ENCODE measurements at regions not wholly inside any gene's neighbourhood (a gene's known extent, or its start where the extent isn't known, plus 50 kb on each side); places are given as distances from the start of the nearest gene placed in this dataset.

DNA sequence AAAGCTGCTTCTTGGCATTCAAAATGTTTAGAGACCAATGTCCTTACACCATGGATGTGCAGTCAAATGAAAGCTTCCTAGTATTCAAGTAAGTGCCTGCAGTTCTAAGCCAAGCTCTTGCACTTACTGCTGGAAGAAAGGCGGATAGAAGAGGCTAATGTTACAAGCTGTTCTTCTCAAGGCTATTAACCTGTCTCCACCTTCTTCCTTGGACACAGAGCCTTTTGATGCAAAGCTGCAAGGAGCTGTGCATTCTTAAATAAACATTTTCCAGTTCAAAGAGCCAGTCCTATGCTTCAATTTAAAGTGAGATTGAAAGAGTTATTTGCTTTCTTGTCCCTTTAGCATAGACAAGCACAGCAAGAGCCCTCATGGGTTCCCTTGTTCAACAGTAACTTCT, 167.9 kb upstream of the RUNX1 start:
- H2AFZ ChIP-seq (ENCODE audit: low read length): no peak overlapping the region

More for the DNA sequence above, 167.9 kb upstream of the RUNX1 start:
- TF ChIP-seq NFIC (IDR thresholded peaks at IDR 0.05; ENCODE audit: low read length): no peak
- TF ChIP-seq, protein P1, sequence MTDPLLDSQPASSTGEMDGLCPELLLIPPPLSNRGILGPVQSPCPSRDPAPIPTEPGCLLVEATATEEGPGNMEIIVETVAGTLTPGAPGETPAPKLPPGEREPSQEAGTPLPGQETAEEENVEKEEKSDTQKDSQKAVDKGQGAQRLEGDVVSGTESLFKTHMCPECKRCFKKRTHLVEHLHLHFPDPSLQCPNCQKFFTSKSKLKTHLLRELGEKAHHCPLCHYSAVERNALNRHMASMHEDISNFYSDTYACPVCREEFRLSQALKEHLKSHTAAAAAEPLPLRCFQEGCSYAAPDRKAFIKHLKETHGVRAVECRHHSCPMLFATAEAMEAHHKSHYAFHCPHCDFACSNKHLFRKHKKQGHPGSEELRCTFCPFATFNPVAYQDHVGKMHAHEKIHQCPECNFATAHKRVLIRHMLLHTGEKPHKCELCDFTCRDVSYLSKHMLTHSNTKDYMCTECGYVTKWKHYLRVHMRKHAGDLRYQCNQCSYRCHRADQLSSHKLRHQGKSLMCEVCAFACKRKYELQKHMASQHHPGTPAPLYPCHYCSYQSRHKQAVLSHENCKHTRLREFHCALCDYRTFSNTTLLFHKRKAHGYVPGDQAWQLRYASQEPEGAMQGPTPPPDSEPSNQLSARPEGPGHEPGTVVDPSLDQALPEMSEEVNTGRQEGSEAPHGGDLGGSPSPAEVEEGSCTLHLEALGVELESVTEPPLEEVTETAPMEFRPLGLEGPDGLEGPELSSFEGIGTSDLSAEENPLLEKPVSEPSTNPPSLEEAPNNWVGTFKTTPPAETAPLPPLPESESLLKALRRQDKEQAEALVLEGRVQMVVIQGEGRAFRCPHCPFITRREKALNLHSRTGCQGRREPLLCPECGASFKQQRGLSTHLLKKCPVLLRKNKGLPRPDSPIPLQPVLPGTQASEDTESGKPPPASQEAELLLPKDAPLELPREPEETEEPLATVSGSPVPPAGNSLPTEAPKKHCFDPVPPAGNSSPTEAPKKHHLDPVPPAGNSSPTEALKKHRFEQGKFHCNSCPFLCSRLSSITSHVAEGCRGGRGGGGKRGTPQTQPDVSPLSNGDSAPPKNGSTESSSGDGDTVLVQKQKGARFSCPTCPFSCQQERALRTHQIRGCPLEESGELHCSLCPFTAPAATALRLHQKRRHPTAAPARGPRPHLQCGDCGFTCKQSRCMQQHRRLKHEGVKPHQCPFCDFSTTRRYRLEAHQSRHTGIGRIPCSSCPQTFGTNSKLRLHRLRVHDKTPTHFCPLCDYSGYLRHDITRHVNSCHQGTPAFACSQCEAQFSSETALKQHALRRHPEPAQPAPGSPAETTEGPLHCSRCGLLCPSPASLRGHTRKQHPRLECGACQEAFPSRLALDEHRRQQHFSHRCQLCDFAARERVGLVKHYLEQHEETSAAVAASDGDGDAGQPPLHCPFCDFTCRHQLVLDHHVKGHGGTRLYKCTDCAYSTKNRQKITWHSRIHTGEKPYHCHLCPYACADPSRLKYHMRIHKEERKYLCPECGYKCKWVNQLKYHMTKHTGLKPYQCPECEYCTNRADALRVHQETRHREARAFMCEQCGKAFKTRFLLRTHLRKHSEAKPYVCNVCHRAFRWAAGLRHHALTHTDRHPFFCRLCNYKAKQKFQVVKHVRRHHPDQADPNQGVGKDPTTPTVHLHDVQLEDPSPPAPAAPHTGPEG (CRISPR knock-in tag; IDR thresholded peaks at IDR 0.05): no peak
- no peak for TF ChIP-seq ZNF616 (CRISPR knock-in tag; IDR thresholded peaks at IDR 0.05; ENCODE audit: low read depth)
- no peak for TF ChIP-seq ZNF432 (CRISPR knock-in tag; IDR thresholded peaks at IDR 0.05; ENCODE audit: borderline replicate concordance)
- TF ChIP-seq, protein P2, sequence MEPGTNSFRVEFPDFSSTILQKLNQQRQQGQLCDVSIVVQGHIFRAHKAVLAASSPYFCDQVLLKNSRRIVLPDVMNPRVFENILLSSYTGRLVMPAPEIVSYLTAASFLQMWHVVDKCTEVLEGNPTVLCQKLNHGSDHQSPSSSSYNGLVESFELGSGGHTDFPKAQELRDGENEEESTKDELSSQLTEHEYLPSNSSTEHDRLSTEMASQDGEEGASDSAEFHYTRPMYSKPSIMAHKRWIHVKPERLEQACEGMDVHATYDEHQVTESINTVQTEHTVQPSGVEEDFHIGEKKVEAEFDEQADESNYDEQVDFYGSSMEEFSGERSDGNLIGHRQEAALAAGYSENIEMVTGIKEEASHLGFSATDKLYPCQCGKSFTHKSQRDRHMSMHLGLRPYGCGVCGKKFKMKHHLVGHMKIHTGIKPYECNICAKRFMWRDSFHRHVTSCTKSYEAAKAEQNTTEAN (CRISPR knock-in tag; conservative IDR thresholded peaks at IDR 0.05): no peak
- no peak for TF ChIP-seq HOXA5 (CRISPR knock-in tag; IDR thresholded peaks at IDR 0.05)
- TF ChIP-seq, protein P3, sequence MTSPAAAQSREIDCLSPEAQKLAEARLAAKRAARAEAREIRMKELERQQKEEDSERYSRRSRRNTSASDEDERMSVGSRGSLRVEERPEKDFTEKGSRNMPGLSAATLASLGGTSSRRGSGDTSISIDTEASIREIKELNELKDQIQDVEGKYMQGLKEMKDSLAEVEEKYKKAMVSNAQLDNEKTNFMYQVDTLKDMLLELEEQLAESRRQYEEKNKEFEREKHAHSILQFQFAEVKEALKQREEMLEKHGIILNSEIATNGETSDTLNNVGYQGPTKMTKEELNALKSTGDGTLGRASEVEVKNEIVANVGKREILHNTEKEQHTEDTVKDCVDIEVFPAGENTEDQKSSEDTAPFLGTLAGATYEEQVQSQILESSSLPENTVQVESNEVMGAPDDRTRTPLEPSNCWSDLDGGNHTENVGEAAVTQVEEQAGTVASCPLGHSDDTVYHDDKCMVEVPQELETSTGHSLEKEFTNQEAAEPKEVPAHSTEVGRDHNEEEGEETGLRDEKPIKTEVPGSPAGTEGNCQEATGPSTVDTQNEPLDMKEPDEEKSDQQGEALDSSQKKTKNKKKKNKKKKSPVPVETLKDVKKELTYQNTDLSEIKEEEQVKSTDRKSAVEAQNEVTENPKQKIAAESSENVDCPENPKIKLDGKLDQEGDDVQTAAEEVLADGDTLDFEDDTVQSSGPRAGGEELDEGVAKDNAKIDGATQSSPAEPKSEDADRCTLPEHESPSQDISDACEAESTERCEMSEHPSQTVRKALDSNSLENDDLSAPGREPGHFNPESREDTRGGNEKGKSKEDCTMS (CRISPR knock-in tag; conservative IDR thresholded peaks at IDR 0.05): no peak
- no peak for TF ChIP-seq REXO4 (CRISPR knock-in tag; IDR thresholded peaks at IDR 0.05; ENCODE audit: borderline replicate concordance)
- no peak for TF ChIP-seq HMG20A (CRISPR knock-in tag; IDR thresholded peaks at IDR 0.05; ENCODE audit: borderline replicate concordance)
- TF ChIP-seq, protein P4, sequence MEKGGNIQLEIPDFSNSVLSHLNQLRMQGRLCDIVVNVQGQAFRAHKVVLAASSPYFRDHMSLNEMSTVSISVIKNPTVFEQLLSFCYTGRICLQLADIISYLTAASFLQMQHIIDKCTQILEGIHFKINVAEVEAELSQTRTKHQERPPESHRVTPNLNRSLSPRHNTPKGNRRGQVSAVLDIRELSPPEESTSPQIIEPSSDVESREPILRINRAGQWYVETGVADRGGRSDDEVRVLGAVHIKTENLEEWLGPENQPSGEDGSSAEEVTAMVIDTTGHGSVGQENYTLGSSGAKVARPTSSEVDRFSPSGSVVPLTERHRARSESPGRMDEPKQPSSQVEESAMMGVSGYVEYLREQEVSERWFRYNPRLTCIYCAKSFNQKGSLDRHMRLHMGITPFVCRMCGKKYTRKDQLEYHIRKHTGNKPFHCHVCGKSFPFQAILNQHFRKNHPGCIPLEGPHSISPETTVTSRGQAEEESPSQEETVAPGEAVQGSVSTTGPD (CRISPR knock-in tag; IDR thresholded peaks at IDR 0.05): no peak
- no peak for TF ChIP-seq HNF4G (IDR thresholded peaks at IDR 0.05; ENCODE audit: borderline replicate concordance, low read depth, low read length)
- no peak for TF ChIP-seq HNF4G (CRISPR knock-in tag; IDR thresholded peaks at IDR 0.05; ENCODE audit: borderline replicate concordance, low read depth)
- ATAC-seq (no peak), FAIRE-seq (no peak), DNase-seq (ENCODE audit: low spot score) (no peak)
- H3K9ac ChIP-seq (ENCODE audit: insufficient read depth, low read depth, low read length): no peak overlapping the region
- CTCF ChIA-PET (ENCODE audit: low intra/inter-chr PET ratio, low total read pairs): no interaction called here
- no peaks in the 10 kb centered on the region for H3K79me2 ChIP-seq (ENCODE audit: insufficient read depth, low read length)
- no peaks in the 10 kb centered on the region for H3K27me3 ChIP-seq (ENCODE audit: control insufficient read depth in 1 of 2, insufficient read depth in 2 of 2, low read length in 2 of 2)
- WGBS (ENCODE audit: low lambda C conversion rate): 33% methylated on average over 1 of the region's 1 CpG
- no peak overlapping the region for H3K4me3 ChIP-seq (replicated peaks in 1 of 3; ENCODE audit: insufficient read depth in 1 of 3, low read depth in 2 of 3, low read length in 3 of 3)
- no peaks in the 10 kb centered on the region for H4K20me1 ChIP-seq (ENCODE audit: insufficient read depth, low read length)
- in situ Hi-C loops (cut with HindIII; ENCODE audit: extremely low pct_ligation_motif_present, low pct_unique_long_range_greater_than_20kb): no loop called here
- intact Hi-C loops (cut with micrococcal nuclease; ENCODE audit: unreplicated experiment): no loop called here
- H3K36me3 ChIP-seq (replicated peaks in 1 of 2; ENCODE audit: control insufficient read depth in 1 of 2, insufficient read depth in 2 of 2, low read length in 2 of 2): no peaks in the 10 kb centered on the region
- H3K9me3 ChIP-seq (ENCODE audit: low read length): no peaks in the 10 kb centered on the region
- POLR2A ChIA-PET: interaction anchor here (1.3 kb wide), 1 partner anchor 328 kb away, joined by 3 read pairs; no protein-coding TSS in a partner anchor
- no peaks in the 10 kb centered on the region for H3K4me1 ChIP-seq (ENCODE audit: insufficient read depth, low read length)
- H3K4me2 ChIP-seq (ENCODE audit: low read depth, low read length): no peak overlapping the region
- no peak overlapping the region for H3K27ac ChIP-seq (ENCODE audit: extremely low read length, insufficient read depth, low read length)
- no TSS peak for BruUV-seq (replicated peaks)

Data from HepG2 (cell line).